ENCODE measurements at regions not wholly inside any gene's neighbourhood (a gene's known extent, or its start where the extent isn't known, plus 50 kb on each side); places are given as distances from the start of the nearest gene placed in this dataset.

- DNase-seq = no peak
- intact Hi-C loops (cut with DNase I; ENCODE audit: low total_unique reads) = no loop called here
- no peaks in the 10 kb centered on the region for H3K36me3 ChIP-seq
- H3K9me3 ChIP-seq = no peaks in the 10 kb centered on the region
- H3K4me1 ChIP-seq = no peaks in the 10 kb centered on the region
- no peak overlapping the region for H3K4me3 ChIP-seq
- no peaks in the 10 kb centered on the region for H3K27me3 ChIP-seq
- no peak for TF ChIP-seq POLR2A (IDR thresholded peaks at IDR 0.05)
- no peak for TF ChIP-seq CTCF (IDR thresholded peaks at IDR 0.05)
- no peak overlapping the region for H3K27ac ChIP-seq
Observed at GRCh38 chr6:9514146-9514545, 900.7 kb downstream of the TFAP2A start.

GRCh38 chr6:9511157-9511556 lies 903.7 kb downstream of the TFAP2A start:
- Histone ChIP-seq H3K4me1 (no peaks in the 10 kb centered on the region), H3K27ac (no peak overlapping the region), H3K27me3 (no peaks in the 10 kb centered on the region), H3K36me3 (no peaks in the 10 kb centered on the region), H3K4me3 (no peak overlapping the region), H3K9me3 (no peaks in the 10 kb centered on the region)
- intact Hi-C loops (cut with DNase I; ENCODE audit: low total_unique reads) = no loop called here
- TF ChIP-seq POLR2A (IDR thresholded peaks at IDR 0.05) (no peak), CTCF (IDR thresholded peaks at IDR 0.05) (no peak)
- no peak for DNase-seq

GRCh38 chr6:9507136-9507895 lies 907.6 kb downstream of the TFAP2A start:
- no peak for DNase-seq
- no peaks in the 10 kb centered on the region for H3K9me3 ChIP-seq
- H3K36me3 ChIP-seq = no peaks in the 10 kb centered on the region
- no peak overlapping the region for H3K4me3 ChIP-seq
- no peaks in the 10 kb centered on the region for H3K4me1 ChIP-seq
- no peak overlapping the region for H3K27ac ChIP-seq
- H3K27me3 ChIP-seq = no peaks in the 10 kb centered on the region
- TF ChIP-seq POLR2A (IDR thresholded peaks at IDR 0.05) (no peak), CTCF (IDR thresholded peaks at IDR 0.05) (no peak)
- intact Hi-C loops (cut with DNase I; ENCODE audit: low total_unique reads) = no loop called here

GRCh38 chr6:9504191-9504590 lies 910.7 kb downstream of the TFAP2A start:
- TF ChIP-seq CTCF (IDR thresholded peaks at IDR 0.05) (no peak), POLR2A (IDR thresholded peaks at IDR 0.05) (no peak)
- no peak overlapping the region for H3K27ac ChIP-seq
- intact Hi-C loops (cut with DNase I; ENCODE audit: low total_unique reads) = no loop called here
- no peaks in the 10 kb centered on the region for H3K27me3 ChIP-seq
- no peaks in the 10 kb centered on the region for H3K9me3 ChIP-seq
- DNase-seq = no peak
- no peaks in the 10 kb centered on the region for H3K36me3 ChIP-seq
- no peak overlapping the region for H3K4me3 ChIP-seq
- H3K4me1 ChIP-seq = no peaks in the 10 kb centered on the region

GRCh38 chr6:9503111-9503761 lies 911.6 kb downstream of the TFAP2A start:
- H3K36me3 ChIP-seq = no peaks in the 10 kb centered on the region
- no peak for DNase-seq
- H3K27me3 ChIP-seq = no peaks in the 10 kb centered on the region
- H3K4me3 ChIP-seq = no peak overlapping the region
- intact Hi-C loops (cut with DNase I; ENCODE audit: low total_unique reads) = no loop called here
- H3K27ac ChIP-seq = no peak overlapping the region
- H3K9me3 ChIP-seq = no peaks in the 10 kb centered on the region
- no peak for TF ChIP-seq CTCF (IDR thresholded peaks at IDR 0.05)
- no peak for TF ChIP-seq POLR2A (IDR thresholded peaks at IDR 0.05)
- H3K4me1 ChIP-seq = no peaks in the 10 kb centered on the region

Measured in uterus (tissue), 3 donors.